ENCODE measurements at regions not wholly inside any gene's neighbourhood (a gene's known extent, or its start where the extent isn't known, plus 50 kb on each side); places are given as distances from the start of the nearest gene placed in this dataset.

DNA sequence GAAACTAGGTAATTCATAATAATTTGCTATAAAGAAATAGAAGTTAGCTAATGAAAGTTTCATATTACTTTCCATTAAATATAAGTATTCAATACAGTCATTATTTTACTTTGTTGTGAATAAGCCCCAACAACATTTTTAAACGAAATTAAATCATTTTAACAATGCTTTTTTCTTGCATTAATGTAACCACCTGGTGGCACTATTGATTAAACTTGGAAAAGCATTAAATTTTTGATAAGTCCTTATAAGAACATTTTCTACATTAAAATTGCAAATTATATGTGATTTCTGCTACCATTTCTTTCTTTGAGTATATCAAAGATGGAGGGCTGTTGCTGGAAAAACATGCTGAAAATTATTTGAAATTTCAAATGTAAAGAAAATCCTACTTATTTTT, 918.8 kb upstream of the TMPRSS15 start:
- TF ChIP-seq, protein P1, sequence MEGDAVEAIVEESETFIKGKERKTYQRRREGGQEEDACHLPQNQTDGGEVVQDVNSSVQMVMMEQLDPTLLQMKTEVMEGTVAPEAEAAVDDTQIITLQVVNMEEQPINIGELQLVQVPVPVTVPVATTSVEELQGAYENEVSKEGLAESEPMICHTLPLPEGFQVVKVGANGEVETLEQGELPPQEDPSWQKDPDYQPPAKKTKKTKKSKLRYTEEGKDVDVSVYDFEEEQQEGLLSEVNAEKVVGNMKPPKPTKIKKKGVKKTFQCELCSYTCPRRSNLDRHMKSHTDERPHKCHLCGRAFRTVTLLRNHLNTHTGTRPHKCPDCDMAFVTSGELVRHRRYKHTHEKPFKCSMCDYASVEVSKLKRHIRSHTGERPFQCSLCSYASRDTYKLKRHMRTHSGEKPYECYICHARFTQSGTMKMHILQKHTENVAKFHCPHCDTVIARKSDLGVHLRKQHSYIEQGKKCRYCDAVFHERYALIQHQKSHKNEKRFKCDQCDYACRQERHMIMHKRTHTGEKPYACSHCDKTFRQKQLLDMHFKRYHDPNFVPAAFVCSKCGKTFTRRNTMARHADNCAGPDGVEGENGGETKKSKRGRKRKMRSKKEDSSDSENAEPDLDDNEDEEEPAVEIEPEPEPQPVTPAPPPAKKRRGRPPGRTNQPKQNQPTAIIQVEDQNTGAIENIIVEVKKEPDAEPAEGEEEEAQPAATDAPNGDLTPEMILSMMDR (IDR thresholded peaks at IDR 0.05 in 4 of 5, conservative IDR thresholded peaks at IDR 0.05 in 1 of 5), result no peak
- TF ChIP-seq POLR2A (IDR thresholded peaks at IDR 0.05), result no peak

Data from gastrocnemius medialis (tissue), 4 donors.